Brain microvascular endothelial cell (primary cell): ENCODE measurements at regions not wholly inside any gene's neighbourhood (a gene's known extent, or its start where the extent isn't known, plus 50 kb on each side); places are given as distances from the start of the nearest gene placed in this dataset.
A peak's percentile ranks its signal among the peaks of the same experiment; 100 is the strongest.

Experiments
- DNase-seq: peaks from one replicate; pipeline ENCODE4 v3.0.0-alpha.2; 2020
- H3K27ac ChIP-seq: fragments of 250-450 bp; sonication (Bioruptor Pico); 2 replicates; pipeline ENCODE4 v1.5.1; 2020; ENCODE audit warnings: mild to moderate bottlenecking, moderate library complexity
- H3K27me3 ChIP-seq: fragments of 250-450 bp; sonication (Bioruptor Pico); replicated peaks from 2 replicates; pipeline ENCODE4 v1.5.1; 2020; ENCODE audit warnings: mild to moderate bottlenecking
- H3K36me3 ChIP-seq: fragments of 250-450 bp; sonication (Bioruptor Pico); replicated peaks from 2 replicates; pipeline ENCODE4 v1.5.1; 2020; ENCODE audit warnings: mild to moderate bottlenecking
- H3K4me3 ChIP-seq: 2 replicates; pipeline ENCODE4 v1.5.1; 2011; ENCODE audit warnings: low read depth, mild to moderate bottlenecking, control low read depth, low read length, moderate library complexity
- CTCF ChIP-seq: IDR thresholded peaks from 2 replicates; pipeline ENCODE4 v1.5.1; 2011; ENCODE audit warnings: low read depth, mild to moderate bottlenecking, moderate library complexity, low read length, control low read depth, inconsistent platforms; ENCODE audit errors: missing control alignments
- in situ Hi-C: cut with HindIII; loops from 2 replicates; pipeline ENCODE4 v1.10.0; 2017; ENCODE audit warnings: low sequenced_read_pairs, low pct_ligation_motif_present

- Histone ChIP-seq H3K27ac (no peak overlapping the region), H3K27me3 (no peaks in the 10 kb centered on the region), H3K4me3 (no peak overlapping the region), H3K36me3 (no peaks in the 10 kb centered on the region)
- DNase-seq = no peak
- no peak for TF ChIP-seq CTCF
- in situ Hi-C loops = no loop called here
These were observed 134.4 kb upstream of the STMND1 start for GRCh38 chr6:16967470-16967817.

DNA sequence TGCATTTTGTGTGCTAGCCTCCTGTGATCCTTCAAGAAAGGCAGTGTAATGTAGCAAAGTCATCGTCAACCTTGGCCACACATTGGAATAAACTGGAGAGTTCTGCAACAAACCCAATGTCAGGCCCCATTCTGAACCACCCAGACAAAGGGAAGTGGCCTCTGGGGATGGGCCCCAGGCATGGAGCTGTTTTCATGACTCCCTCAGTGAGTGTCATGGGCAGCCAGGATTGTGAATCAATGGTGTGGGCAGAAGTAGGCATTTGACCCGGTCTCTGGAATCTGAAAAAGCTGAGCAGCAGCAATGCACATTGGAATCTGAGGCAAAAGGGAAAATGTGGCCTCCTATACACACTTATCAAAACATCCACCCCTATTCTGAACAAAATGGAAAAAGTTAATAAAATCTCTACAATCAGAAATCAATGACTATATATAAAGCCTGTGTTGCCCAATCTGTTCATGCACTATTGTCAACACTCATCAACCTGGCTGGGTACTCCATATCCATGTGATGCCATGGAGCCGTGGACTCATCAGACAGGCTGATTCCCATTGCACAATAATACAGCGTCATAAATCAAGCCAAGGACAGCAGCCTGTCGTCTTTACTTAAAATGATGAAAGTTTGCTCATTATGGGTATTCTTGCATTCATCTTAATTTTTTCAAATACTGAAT lies 134.9 kb upstream of the STMND1 start:
- no peak for TF ChIP-seq CTCF
- no peak overlapping the region for H3K4me3 ChIP-seq
- no peak for DNase-seq
- no peak overlapping the region for H3K27ac ChIP-seq
- H3K27me3 ChIP-seq = no peaks in the 10 kb centered on the region
- H3K36me3 ChIP-seq = no peaks in the 10 kb centered on the region
- in situ Hi-C loops = no loop called here

- no peak overlapping the region for H3K4me3 ChIP-seq
- no peaks in the 10 kb centered on the region for H3K36me3 ChIP-seq
- H3K27me3 ChIP-seq = no peaks in the 10 kb centered on the region
- in situ Hi-C loops = no loop called here
- no peak for TF ChIP-seq CTCF
- no peak overlapping the region for H3K27ac ChIP-seq
- no peak for DNase-seq
These were observed 136.2 kb upstream of the STMND1 start for GRCh38 chr6:16965689-16966088.

DNA sequence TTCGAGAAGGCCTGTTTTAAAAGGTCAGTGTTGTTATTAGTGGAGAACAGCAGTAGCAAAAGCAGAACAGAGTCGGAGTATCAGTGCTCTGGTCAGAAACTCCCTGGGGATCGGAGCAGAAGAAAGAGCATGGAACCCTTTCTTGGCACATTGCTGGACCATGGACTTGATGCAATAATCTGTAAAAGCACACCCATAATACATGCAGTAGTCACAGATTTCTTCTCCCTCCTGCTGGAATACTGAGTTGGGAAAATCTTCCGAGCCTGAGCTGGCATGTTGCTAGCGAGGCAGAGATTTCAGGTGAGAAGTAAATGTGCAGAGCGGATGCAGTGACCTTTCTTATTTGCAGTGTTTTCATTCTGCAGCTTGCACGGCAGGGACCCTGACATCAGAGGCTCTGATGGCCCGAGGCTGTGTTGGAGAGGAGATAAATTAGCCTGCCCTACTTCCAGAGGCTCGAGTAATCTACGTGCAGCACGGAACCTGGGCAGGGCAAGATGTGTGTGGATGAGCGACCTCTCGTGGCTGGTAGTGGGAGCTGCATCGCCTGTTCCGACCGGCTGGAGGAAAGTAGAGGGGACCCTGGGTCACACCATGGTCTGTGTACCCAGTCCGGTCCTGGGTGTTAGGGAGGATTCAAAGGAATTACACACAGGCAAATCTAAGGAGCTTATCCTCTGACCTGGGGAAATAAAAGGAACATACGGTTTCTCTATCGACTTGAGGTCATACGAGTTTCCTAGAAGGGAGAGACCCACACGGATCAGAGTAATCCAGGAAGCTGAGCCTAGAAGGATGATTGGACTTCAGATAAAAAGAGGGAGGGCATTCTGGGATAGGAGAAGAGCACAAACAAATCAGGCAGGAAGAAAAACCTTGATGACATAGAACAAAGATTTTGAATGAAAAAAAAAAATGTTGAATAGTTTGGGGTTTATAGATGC lies 137.0 kb upstream of the STMND1 start:
- no peak overlapping the region for H3K27ac ChIP-seq
- DNase-seq = peak; percentile 76
- peak overlapping the region; percentile 4 for H3K4me3 ChIP-seq
- in situ Hi-C loops = no loop called here
- H3K36me3 ChIP-seq = no peaks in the 10 kb centered on the region
- TF ChIP-seq CTCF = peak; percentile 99
- no peaks in the 10 kb centered on the region for H3K27me3 ChIP-seq

DNA sequence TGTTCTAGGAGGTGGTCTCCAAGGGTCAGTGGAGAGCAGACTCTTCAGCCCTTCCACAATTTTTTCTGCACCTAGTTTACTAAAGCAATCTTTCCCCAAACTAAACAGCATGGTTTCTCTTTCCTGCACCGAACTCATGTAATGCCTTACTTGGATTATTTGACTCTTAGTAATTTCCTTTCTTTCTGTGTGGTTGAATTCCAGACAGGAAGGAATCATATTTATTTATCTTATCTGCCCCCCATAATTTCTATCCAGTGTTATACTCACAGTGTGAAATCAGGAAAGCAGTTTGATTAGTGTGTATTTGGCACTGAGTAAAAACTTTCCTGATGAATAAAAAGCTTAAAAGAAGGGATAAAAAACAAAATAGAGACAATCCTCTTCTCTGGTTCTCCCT lies 140.3 kb upstream of the STMND1 start:
- Histone ChIP-seq H3K27me3 (no peaks in the 10 kb centered on the region), H3K27ac (no peak overlapping the region), H3K4me3 (no peak overlapping the region), H3K36me3 (no peaks in the 10 kb centered on the region)
- in situ Hi-C loops = no loop called here
- no peak for TF ChIP-seq CTCF
- DNase-seq = no peak

DNA sequence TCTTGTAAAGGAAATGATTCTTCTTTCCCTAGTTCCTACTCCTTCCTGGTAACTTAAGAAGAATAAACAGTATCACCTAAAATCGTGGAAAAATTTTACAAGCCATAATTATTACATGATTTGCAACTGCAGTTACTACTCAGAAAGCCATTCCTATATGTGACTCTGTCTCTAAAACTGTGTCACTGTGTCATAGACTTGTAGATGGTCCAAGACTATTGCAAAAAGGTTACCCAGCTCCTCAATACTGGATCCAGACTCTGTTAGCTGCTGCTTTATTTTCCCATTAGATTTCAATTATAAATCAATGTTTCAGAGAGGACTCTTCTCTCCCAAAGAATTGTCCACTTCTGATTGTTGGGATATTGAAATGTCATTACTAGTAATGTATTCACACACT lies 142.1 kb upstream of the STMND1 start:
- DNase-seq = no peak
- Histone ChIP-seq H3K36me3 (no peaks in the 10 kb centered on the region), H3K27me3 (no peaks in the 10 kb centered on the region), H3K4me3 (no peak overlapping the region), H3K27ac (no peak overlapping the region)
- in situ Hi-C loops = no loop called here
- TF ChIP-seq CTCF = no peak
